ENCODE measurements at regions not wholly inside any gene's neighbourhood (a gene's known extent, or its start where the extent isn't known, plus 50 kb on each side); places are given as distances from the start of the nearest gene placed in this dataset.
"Not testable (repeated sequence)": the region's sequence is repeated elsewhere in the genome, so short reads cannot be mapped to it uniquely, and the experiment has no call there.

GRCh38 chr22:15799935-15800334 is 110.1 kb downstream of the POTEH start:
- TF ChIP-seq CTCF, POLR2A (IDR thresholded peaks at IDR 0.05): not testable (repeated sequence)
